Fibroblast of skin of right quadriceps (primary cell): ENCODE measurements at regions not wholly inside any gene's neighbourhood (a gene's known extent, or its start where the extent isn't known, plus 50 kb on each side); places are given as distances from the start of the nearest gene placed in this dataset.
"Not testable (repeated sequence)": the region's sequence is repeated elsewhere in the genome, so short reads cannot be mapped to it uniquely, and the experiment has no call there.

Experiments used
- DNase-seq: peaks from one replicate; pipeline ENCODE4 v3.0.0-alpha.2; 2013

DNA sequence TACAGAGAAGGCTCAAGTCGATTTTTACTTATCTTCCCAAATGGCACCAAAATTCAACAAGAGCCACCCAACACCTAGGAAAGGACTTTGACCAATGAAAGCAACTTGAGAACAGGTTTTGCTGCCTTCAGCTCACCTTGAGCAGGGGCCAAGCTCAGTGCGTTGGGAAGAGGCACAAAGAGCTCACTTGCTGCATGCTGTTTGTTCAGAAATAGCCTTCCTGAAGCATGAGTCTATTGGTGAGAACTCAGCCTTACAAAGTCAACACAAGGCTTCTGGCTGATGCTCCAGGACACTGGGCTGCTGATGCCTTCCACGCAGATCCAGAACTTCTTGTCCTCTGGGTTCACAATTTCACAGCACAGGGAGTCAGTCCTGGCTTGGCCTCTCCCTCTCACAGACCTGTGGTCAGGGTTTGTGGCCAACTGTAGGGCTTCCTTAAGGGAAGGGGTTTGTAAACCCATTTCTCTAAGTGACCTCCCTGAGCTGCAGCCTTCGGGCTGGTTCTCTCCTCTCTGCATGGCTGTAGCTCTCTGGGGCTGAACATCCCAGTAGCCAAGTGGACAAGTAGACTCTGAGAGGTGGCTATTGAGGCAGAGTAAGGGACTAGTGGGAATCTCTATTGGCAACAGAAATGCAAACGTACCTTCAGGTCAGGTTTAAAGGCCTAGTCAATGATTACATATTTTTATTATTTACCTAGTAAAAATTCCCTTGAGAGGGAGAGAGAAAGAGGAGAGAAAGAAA, 124.7 kb upstream of the GATA6 start:
- no peak for DNase-seq

DNA sequence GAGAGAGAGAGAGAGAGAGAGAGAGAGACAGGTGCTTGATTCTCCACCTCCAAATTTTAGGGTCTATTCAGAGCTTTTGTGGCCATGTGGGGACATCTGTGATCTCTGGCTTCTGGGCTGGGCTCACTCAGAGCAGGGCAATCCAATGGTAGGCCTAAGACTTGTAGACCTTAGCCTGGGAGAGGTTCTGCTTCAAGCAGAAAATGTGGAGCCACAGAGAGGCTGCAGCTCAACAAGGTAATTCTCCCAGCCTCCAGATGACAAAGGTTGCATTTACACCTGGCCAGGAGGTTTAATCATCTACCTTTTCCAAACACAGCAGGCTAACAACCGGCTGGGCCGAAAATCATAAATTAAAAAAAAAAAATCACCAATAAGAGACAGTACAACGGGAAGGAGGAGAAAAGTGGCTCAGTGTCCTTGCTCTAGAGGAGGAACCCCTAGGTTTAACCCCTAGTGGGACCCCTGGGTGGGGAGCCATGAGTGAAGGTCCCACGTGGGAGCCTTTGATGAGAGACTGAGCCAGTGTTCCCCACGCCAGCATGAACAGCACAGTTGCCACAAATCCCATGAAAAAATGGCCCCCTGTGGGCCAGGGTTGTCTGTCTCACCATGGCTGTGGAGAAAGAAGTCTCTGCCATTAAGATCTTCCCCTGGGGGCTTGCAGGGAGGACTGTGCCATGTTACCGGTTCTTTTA, 124.0 kb upstream of the GATA6 start:
- no peak for DNase-seq

DNA sequence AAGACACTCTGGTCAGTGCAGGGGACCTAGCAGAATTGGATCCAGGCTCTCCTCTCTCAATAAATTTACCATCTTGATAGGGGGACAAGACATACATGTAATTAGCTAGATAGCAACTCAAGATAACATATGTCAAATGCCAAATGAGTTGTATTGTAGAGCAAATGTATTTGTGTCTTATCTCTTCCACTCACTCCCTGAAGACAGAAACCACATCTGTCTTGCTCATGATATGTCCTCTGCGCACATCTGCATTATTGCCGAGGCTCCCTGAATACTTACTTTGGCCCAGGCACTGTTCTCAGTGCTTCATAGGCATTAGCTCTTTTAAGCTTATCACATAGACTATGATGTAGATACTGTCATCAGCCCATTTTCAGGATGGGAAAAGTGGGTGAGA, 122.9 kb upstream of the GATA6 start:
- no peak for DNase-seq

DNA sequence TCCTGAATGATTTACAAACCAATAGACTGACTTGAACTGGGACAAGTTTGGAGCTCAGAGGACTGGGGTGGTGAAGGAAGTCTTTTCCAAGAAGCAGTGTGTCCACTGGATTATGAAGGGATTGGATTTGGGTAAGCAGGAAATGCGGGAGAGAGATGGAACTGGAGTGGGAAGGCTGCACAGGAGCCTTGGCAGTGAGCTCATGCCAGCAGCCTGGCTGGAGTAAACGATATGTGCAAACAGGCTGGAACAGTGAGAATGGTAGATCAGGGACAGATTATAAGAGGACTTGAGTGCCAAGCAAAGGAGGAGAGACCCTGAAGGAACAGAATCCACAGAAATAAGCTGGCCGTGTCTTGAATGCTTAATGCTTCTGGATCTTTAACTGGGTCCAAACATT, 121.9 kb upstream of the GATA6 start:
- no peak for DNase-seq

DNA sequence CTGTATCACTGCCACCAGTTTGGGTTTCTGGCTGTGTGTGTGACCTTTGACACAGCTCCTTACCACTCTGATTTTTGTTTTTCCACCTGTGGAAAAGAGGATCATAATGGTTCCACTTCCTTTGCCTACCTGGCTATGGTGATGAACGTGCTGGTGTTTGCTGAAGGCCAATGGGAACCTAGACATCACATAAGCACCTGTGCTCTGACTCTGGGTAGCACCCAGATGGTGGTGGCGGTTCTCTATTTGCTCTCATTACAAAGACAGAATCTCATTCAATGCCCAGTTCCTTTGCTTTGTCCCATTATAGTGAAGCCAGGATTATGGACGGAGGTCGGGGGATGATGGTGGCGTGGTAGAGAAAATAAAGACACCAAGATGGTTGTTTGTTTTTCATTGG, 121.2 kb upstream of the GATA6 start:
- no peak for DNase-seq

DNA sequence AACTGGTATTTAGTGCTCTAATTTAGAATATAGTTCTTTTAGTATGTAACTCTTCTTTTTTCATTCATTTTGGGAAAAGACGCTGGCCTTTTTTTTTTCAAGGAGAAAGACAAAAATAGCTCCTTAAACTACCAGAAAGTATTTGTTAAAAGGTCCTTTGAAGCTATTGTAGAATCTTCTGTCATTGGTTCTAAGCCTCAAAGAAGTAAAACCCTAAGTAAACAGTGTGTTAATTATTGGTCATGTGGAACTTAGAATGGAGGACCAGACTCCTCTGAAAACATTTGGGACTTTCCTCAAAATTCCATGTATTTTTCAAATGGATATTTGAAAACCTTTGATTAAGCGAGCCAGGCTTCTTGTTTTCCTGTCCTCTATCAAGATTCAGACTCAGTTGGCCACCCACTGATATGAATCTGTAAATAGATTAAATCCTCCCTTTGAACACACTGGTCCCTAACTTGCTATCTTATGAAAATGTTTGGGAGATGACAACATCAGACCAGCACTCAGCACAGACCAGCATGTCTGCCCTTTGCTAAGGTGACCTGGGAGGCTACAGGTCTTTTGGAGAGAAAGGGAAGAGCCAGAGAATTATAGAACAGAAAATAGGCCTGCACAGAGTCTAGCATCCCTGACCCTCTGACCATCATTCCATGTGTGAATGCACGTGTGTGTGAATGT, 120.3 kb upstream of the GATA6 start:
- DNase-seq: no peak

DNA sequence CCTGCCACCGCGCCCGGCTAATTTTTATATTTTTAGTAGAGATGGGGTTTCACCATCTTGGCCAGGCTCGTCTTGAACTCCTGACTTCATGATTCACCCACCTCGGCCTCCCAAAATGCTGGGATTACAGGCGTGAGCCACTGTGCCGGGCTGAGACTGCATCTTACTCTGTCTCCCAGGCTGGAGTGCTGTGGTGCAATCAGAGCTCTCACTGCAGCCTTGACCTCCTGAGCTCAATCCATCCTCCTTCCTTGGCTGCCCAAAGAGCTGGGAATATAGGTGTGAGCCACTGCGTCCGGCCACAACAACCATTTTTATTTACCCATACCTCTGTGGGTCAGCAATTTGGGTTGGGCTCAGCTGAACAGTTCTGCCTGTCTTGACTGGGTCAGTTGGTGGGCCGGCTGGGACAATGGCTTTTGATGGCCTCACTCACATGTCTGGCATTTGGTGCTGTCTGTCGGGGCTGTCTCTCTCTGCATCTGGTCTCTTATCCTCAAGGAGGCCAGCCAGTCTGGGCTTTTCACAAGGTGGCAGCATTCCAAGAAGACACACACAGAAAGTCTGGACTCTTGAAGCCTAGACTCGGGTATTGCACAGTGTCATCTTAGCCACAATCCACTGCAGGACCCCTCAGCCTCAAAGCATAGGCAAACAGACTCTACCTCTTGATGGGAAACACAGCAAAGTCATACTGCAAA, 116.8 kb upstream of the GATA6 start:
- DNase-seq: no peak

DNA sequence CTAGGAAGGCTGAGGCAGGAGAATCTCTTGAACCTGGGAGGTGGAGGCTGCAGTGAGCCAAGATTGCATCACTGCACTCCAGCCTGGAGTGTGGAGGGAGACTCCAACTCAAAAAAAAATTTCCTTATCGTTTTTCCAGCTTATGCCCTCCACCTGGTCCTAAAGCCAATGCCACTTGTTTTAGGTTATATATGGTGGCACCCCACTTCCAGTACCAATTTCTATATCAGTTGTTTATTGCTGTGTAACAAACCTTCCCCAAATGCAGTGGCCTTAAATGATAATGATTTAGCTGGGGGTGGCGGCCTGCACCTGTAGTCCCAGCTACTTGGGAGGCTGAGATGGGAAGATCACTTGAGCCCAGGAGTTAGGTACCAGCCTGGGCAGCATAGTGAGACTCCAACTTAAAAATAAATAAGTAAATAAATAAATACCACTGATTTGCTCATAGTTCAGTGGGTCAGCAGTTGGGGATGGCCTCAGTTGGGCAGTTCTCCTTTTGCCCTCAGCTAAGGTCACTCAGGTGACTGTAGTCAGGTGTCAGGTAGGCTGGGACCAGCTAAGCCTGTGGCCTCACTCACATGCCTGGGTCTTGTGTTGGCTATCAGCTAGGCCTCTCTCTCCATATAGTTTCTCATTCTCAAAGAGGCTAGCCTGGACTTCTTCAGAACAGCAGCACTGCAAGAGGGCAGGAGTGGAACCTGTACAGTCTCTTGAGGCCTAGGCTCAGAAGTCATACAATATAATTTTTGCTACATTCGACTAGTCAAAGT, 113.7 kb upstream of the GATA6 start:
- DNase-seq: no peak

DNA sequence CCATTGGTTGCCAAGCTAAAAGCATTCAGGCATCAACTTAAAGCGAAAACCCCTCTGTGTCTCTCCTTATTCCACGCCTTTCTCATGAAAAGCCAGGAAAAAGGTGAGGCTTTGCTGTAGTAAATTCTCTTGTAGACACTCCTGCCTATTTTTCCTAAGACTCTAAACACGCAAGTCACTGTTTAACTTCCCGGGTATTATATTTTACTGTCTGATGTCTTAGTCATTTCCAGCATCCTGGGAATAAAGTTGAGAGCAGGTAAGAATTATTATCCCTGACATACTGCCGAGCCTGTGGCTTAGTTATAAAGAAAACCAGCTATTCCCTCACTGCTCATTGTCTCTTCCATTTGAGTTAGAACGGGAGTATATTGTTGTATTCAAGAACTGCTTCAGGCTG, 112.4 kb upstream of the GATA6 start:
- DNase-seq: no peak

DNA sequence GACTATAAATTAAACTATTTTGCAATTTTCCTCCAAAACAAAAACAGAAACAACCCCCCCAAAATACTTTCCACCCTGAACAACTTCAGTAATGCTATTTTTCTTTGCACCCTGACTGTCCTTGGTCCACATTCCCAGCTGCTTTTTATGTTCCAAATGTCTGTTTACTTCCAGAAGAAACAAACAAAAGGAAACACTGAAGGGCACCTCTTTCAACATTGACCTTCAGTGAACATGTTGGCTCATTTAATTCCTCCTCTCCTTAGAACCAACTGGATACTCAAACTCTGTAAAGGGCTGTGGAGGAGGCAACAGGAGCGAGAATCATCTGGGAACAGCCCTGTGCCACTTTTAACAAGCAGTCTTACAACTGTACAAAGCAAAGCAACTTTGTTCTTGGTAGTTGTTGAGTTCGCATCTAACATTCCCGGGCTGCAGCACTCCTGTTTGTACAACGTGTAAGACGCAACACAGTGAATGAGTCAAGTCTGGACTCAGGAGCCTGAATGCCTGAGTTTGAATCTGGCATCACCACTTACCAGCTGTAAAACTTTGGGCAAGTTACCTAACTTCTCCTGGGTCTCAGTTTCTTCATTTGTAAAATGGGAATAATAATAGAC, 111.4 kb upstream of the GATA6 start:
- no peak for DNase-seq

DNA sequence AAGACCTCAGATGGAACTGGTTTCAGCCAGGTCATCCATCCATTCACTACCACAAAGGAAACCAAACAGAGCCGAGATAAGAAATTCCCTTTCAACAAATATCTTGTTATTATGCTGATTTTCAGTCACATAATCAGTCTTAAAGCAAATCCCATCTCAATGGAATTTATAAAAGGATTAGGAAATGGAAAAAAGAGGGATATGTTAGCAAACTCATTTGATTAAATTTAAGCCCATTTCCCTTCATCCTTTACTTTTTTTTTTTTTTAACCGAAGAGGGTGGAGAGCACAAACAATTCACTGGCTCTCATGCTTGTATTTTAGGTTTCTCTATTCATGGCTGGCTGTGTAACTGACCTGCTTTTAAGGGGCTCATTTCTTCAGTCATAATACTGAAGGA, 109.0 kb upstream of the GATA6 start:
- no peak for DNase-seq

DNA sequence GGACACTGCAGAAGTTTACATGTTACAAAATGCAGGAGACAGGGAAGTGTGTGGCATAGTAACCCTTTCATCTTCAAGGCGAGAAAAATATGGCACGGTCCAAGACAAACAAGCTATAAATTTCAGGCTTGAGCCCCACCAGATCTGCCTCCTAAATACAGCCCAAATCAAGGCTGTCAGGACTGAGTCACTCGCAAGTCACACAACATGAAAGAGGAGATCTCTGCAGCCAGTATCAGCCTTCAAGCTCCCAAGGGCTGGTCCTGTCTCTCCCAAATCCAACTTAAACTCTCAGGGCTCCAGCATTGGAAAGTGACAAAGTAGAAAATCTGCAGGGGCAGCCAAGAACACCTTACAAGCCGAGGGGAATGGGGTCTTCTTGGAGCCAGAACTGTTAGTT, 106.3 kb upstream of the GATA6 start:
- DNase-seq: no peak

DNA sequence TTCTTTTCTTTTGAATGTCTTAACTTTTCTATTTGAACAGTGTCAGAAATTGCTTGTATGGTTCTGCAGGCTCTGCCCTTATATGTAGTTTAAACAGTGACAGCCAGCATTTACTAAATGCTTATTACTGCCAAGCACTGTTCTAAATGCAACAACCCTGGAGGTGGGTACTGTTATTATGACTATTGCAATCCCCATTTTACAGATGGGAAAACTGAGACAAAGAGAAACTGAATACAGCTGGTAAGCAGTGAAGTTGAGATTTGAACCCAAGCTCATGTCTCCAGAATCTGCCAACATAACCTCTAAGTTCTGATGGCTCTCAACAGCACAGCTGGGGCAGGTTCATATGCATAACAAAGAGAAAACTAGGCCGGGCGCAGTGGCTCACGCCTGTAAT, 105.7 kb upstream of the GATA6 start:
- DNase-seq: no peak

DNA sequence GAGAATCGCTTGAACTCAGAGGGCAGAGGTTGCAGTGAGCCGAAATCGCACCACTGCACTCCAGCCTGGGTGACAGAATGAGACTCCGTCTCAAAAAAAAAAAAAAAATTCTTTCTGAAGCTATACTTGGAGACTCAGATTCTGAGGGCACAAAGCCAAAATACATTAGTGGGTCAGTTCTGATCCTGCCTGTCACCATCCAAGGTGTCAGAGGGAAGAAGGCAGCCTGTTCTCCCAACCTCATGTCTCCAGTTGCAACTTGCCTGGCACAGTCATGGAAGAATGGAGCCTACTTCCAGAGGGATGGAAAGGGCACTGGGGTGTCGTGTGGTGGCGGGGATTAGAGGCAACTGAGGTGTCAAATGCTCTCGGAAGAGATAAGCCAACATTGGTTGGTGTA, 104.8 kb upstream of the GATA6 start:
- DNase-seq: no peak

DNA sequence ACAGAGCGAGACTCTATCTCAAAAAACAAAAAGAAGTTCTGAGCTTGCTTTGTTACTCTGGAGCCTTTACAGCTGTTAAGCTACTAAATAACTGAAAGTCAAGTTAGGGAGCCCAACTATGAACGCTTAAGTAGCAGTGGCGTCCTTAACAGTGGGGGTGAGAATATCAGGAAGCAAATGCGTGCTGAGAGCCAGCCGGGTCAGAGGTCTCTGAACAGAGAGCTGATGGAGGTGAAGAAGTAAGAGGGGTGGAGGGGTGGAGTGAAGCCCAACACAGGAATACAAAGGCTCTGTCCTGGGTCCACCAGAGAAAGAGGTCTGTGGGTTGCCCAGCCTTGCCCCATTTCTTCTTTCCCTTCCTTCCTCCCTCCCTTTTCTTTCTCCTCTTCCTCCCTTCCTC, 104.1 kb upstream of the GATA6 start:
- DNase-seq: no peak

DNA sequence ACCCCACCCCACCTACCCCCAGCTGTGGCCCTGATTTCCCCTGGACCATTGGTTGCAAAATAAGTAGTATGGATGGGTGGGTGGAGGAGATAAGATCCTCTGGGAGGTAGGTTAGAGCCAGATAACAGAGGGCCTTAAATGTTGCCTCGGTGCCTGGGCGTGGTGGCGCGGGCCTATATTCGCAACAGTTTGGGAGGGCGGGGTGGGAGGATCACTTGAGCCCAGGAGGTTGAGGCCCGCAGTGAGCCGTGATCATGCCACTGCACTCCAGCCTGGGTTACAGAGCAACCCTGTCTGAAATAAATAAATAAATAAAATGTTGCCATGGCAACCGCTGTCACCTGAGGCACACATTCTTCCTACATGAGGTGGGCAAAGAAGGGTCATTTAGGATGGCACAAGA, 103.3 kb upstream of the GATA6 start:
- no peak for DNase-seq

DNA sequence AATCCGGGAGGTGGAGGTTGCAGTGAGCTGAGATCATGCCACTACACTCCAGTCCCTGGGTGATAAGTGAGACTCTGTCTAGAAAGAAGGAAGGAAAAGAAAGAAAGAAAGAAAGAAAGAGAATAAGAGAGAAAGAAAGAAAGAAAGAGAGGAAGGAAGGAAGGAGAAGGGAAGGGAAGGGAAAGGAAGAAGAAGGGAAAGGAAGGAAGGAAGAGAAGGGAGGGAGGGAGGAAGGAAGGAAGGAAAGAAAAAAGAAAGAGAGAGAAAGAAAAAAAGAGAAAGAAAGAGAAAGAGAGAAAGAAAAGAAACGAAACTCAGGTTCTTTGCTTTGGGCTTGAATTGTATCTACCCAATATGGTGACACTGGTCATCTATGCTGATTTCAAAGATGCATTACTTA, 102.3 kb upstream of the GATA6 start:
- no peak for DNase-seq

DNA sequence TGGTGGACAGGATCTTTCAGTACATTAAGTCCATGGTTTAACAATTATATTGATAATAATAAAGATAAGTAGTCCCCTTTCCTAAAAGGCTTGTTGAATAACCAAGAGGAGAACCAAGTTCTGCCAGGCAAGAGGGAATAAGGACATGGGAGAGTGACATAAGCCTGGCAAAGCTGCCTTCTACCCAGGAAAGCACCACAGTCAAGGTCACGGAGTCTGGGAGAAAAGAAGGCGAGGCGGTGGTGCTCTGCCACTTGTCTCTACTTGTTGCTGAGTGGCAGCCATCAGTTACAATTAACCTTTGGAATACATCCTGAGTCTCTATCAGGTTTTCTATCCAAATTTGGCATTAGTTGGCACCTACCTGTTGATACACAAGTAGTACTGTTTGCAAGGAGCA, 101.7 kb upstream of the GATA6 start:
- no peak for DNase-seq

DNA sequence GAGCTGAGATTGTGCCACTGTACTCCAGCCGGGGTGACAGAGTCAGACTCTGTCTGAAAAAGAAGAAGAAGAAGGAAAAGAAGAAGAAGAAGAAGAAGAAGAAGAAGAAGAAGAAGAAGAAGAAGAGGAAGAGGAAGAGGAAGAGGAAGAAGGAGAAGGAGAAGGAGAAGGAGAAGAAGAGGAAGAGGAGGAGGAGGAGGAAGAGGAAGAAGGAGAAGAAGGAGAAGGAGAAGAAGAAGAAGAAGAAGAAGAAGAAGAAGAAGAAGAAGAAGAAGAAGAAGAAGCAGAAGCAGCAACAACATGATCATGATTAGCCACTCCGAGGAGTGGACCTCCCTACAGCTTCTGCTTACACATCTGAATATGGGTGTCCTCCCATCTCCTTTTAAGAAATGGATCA, 100.6 kb upstream of the GATA6 start:
- DNase-seq: not testable (repeated sequence)

DNA sequence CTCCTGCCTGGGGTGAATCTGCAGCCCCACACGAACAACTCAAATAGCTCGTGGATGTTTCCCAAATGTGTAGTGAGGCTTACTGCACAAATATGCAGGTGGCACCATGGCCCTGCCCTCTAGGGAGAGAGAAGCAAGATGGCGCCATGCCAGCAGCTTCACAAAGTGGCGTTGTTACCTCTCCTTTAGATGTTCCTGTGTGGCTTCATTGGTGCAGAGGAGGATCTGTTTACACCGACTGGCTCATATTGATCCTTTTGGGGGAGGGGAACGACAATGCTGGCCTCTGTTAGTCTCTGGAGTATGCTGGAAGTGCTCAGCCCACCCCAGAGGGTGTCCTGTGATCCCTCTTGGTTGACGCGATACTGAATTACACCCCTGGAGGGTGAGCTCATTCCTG, 99.5 kb upstream of the GATA6 start:
- DNase-seq: no peak

DNA sequence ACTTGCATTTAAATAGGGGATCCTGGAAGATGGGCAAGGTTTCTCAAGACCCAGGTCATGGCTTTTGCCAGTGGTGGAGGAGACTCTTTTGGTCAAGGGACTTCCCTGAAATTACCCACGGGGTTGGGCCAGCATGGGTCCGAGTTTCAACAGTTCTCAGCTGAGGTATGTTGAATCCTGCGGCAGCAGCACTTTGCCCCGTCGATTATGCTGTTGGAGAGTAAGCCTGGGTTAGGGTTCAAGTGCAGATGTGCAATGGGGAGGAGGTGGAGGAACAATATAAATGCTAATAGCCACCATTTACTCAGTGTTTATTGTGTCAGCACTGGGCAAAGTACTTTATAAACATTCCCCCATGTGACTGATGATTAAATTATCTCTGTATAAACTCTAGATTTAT, 96.0 kb upstream of the GATA6 start:
- no peak for DNase-seq

DNA sequence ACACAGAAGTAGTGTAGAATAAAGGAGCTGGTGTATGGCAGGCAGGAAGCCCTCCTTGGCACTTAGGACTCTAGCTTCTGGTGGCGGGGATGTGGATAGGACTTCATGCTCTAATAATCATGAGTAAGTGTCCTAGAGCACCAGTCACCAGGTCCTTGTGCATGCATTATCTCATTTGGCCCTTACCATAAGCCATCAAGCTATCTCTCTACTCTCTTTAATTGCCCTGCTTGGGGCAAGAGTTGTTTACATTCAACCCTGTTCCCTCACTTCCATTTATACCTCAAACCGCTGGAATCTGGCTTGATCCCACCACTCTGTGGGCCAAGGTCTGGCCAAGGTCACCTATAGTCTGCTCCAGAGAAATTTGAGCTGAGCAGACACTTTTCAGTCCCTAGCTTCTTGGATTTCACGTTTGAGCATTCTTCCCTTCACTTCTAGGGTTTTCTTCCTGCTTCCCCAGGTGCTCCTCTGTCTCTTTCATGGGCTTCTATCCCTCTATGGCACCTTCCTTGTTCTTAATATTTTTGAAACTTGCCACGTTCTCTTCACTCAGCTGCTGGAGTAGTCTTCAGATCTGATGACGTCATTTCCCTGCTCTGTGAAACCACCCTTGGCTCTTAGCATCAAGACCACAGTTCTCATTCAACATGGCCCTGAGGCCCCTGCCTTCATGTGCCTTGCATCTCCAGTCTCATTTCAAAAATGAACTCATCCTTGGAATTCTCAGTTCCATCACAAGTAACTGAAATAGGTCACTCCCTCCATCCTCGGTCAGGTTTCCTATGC, 94.9 kb upstream of the GATA6 start:
- DNase-seq: no peak
